H9 (cell line): ENCODE measurements at regions not wholly inside any gene's neighbourhood (a gene's known extent, or its start where the extent isn't known, plus 50 kb on each side); places are given as distances from the start of the nearest gene placed in this dataset.

ENCODE experiments used
- DNase-seq: peaks from one replicate; pipeline ENCODE4 v3.0.0-alpha.2; 2017
- H2AFZ ChIP-seq: one replicate; pipeline ENCODE4 v1.6.1; 2013; ENCODE audit warnings: mild to moderate bottlenecking, low read length, control low read depth, moderate library complexity
- H2AK5ac ChIP-seq: 2 replicates; pipeline ENCODE4 v1.6.1; 2013; ENCODE audit warnings: low read length, control low read depth, mixed read lengths; ENCODE audit not compliant: insufficient read length
- H2BK120ac ChIP-seq: one replicate; pipeline ENCODE4 v1.6.1; 2013; ENCODE audit warnings: low read depth, mild to moderate bottlenecking, low read length, control low read depth, inconsistent platforms; ENCODE audit not compliant: poor library complexity, severe bottlenecking
- H2BK12ac ChIP-seq: 2 replicates; pipeline ENCODE4 v1.6.1; 2013; ENCODE audit warnings: low read length, control low read depth, mixed read lengths, low read depth; ENCODE audit not compliant: insufficient read length
- H2BK15ac ChIP-seq: 2 replicates; pipeline ENCODE4 v1.6.1; 2013; ENCODE audit warnings: low read depth, low read length, control low read depth
- H2BK20ac ChIP-seq: one replicate; pipeline ENCODE4 v1.6.1; 2013; ENCODE audit warnings: low read depth, mild to moderate bottlenecking, low read length, control low read depth, inconsistent platforms; ENCODE audit not compliant: poor library complexity, severe bottlenecking
- H2BK5ac ChIP-seq: 2 replicates; pipeline ENCODE4 v1.6.1; 2013; ENCODE audit warnings: low read length, control low read depth, mixed read lengths; ENCODE audit not compliant: insufficient read length
- H3K14ac ChIP-seq: 2 replicates; pipeline ENCODE4 v1.6.1; 2013; ENCODE audit warnings: low read length, control low read depth; ENCODE audit not compliant: insufficient read depth
- H3K18ac ChIP-seq: 2 replicates; pipeline ENCODE4 v1.6.1; 2013; ENCODE audit warnings: low read depth, mild to moderate bottlenecking, mixed read lengths, low read length, control low read depth; ENCODE audit not compliant: insufficient read length
- H3K23ac ChIP-seq: 2 replicates; pipeline ENCODE4 v1.6.1; 2013; ENCODE audit warnings: low read length, control low read depth, mixed read lengths, low read depth; ENCODE audit not compliant: insufficient read length
- H3K23me2 ChIP-seq: 2 replicates; pipeline ENCODE4 v1.6.1; 2013; ENCODE audit warnings: low read depth, mild to moderate bottlenecking, mixed read lengths, low read length, control low read depth; ENCODE audit not compliant: insufficient read length, poor library complexity, severe bottlenecking
- H3K27ac ChIP-seq: 2 replicates; pipeline ENCODE4 v1.5.1; 2013; ENCODE audit warnings: low read length, control low read depth, mixed read lengths, low read depth; ENCODE audit not compliant: insufficient read length
- H3K27me3 ChIP-seq: 2 replicates; pipeline ENCODE4 v1.6.1; 2013; ENCODE audit warnings: low read length, control low read depth, inconsistent platforms; ENCODE audit not compliant: insufficient read depth
- H3K4ac ChIP-seq: 2 replicates; pipeline ENCODE4 v1.6.1; 2013; ENCODE audit warnings: low read depth, mild to moderate bottlenecking, control low read depth, inconsistent platforms, low read length, moderate library complexity
- H3K4me1 ChIP-seq: 2 replicates; pipeline ENCODE4 v1.6.1; 2013; ENCODE audit warnings: low read length, control low read depth, inconsistent platforms; ENCODE audit not compliant: insufficient read depth
- H3K4me2 ChIP-seq: 2 replicates; pipeline ENCODE4 v1.6.1; 2013; ENCODE audit warnings: low read length, control low read depth, mixed read lengths; ENCODE audit not compliant: insufficient read length, insufficient read depth
- H3K56ac ChIP-seq: 2 replicates; pipeline ENCODE4 v1.6.1; 2013; ENCODE audit warnings: low read depth, mild to moderate bottlenecking, mixed read lengths, low read length, control low read depth; ENCODE audit not compliant: insufficient read length
- H3K79me1 ChIP-seq: 2 replicates; pipeline ENCODE4 v1.6.1; 2013; ENCODE audit warnings: low read depth, mild to moderate bottlenecking, moderate library complexity, low read length, control low read depth, inconsistent platforms; ENCODE audit not compliant: insufficient read depth, poor library complexity, severe bottlenecking
- H3K79me2 ChIP-seq: 2 replicates; pipeline ENCODE4 v1.6.1; 2013; ENCODE audit warnings: low read length, control low read depth, inconsistent platforms; ENCODE audit not compliant: insufficient read depth
- H3K9ac ChIP-seq: 2 replicates; pipeline ENCODE4 v1.6.1; 2013; ENCODE audit warnings: low read length, control low read depth, mixed read lengths; ENCODE audit not compliant: insufficient read length; ENCODE audit errors: extremely low read depth
- H3K9me3 ChIP-seq: one replicate; pipeline ENCODE4 v1.6.1; 2013; ENCODE audit warnings: low read depth, low read length, inconsistent platforms; ENCODE audit not compliant: control insufficient read depth
- H3T11ph ChIP-seq: one replicate; pipeline ENCODE4 v1.6.1; 2013; ENCODE audit warnings: mild to moderate bottlenecking, low read length, control low read depth, inconsistent platforms
- H4K20me1 ChIP-seq: one replicate; pipeline ENCODE4 v1.6.1; 2013; ENCODE audit not compliant: control insufficient read depth, insufficient read length, insufficient read depth
- H4K5ac ChIP-seq: 2 replicates; pipeline ENCODE4 v1.6.1; 2013; ENCODE audit warnings: low read depth, mild to moderate bottlenecking, mixed read lengths, low read length, control low read depth; ENCODE audit not compliant: insufficient read length
- H4K8ac ChIP-seq: replicated peaks from 2 replicates; pipeline ENCODE4 v1.6.1; 2013; ENCODE audit warnings: low read length, control low read depth, mixed read lengths, low read depth; ENCODE audit not compliant: insufficient read length
- H4K91ac ChIP-seq: 2 replicates; pipeline ENCODE4 v1.6.1; 2013; ENCODE audit warnings: low read depth, mild to moderate bottlenecking, moderate library complexity, mixed read lengths, low read length, control low read depth; ENCODE audit not compliant: insufficient read length
- H3K27ac Mint-ChIP-seq, 3 experiments: 2 replicates in 2 of 3; 3 replicates in 1 of 3; pipeline ENCODE4 v1.8.0; 2020 to 2021; ENCODE audit warnings: mixed read lengths in 3 of 3, mild to moderate bottlenecking in 1 of 3, moderate library complexity in 1 of 3
- H3K27me3 Mint-ChIP-seq: 2 replicates; pipeline ENCODE4 v1.8.0; 2021; ENCODE audit warnings: low read depth, mild to moderate bottlenecking, moderate library complexity, mixed read lengths
- H3K36me3 Mint-ChIP-seq, 3 experiments: 2 replicates in 2 of 3; 3 replicates in 1 of 3; pipeline ENCODE4 v1.8.0; 2020 to 2021; ENCODE audit warnings: low read depth in 3 of 3, mixed read lengths in 3 of 3; ENCODE audit not compliant: insufficient read depth in 1 of 3
- H3K4me1 Mint-ChIP-seq, 2 experiments: 2 replicates each; pipeline ENCODE4 v1.8.0; 2020; ENCODE audit warnings: mixed read lengths in 2 of 2
- H3K4me3 Mint-ChIP-seq, 2 experiments: 2 replicates in 1 of 2; 3 replicates in 1 of 2; pipeline ENCODE4 v1.8.0; 2020 to 2021; ENCODE audit warnings: mild to moderate bottlenecking in 2 of 2, mixed read lengths in 2 of 2, moderate library complexity in 1 of 2
- H3K9me3 Mint-ChIP-seq, 2 experiments: 2 replicates in 1 of 2; 3 replicates in 1 of 2; pipeline ENCODE4 v1.8.0; 2020; ENCODE audit warnings: mild to moderate bottlenecking in 2 of 2, mixed read lengths in 2 of 2, moderate library complexity in 1 of 2
- WGBS: extraction: QIAGEN DNeasy Blood & Tissue Kit; methylation state at CpG from one replicate; pipeline ENCODE4 v1.1.7; 2013; ENCODE audit warnings: missing lambda C conversion rate, low lambda C conversion rate, mixed read lengths; ENCODE audit not compliant: insufficient read length; ENCODE audit errors: extremely low coverage; 5-methylcytosine and 5-hydroxymethylcytosine counted together
- TF ChIP-seq, protein P1 (sequence below): fragments of 200-600 bp; sonication (generic); conservative IDR thresholded peaks from 3 replicates; pipeline ENCODE4 v1.8.0; 2021; ENCODE audit warnings: antibody characterized with exemption, mild to moderate bottlenecking

GRCh38 chr4:110869114-110869513 is 246.2 kb upstream of the PITX2 start:
- Histone ChIP-seq H3T11ph (no peak overlapping the region), H3K18ac (no peak overlapping the region), H2BK12ac (no peak overlapping the region), H3K79me2 (no peaks in the 10 kb centered on the region), H2BK120ac (no peak overlapping the region), H3K23ac (no peak overlapping the region), H3K9me3 (no peaks in the 10 kb centered on the region), H4K91ac (no peak overlapping the region), H2BK15ac (no peak overlapping the region), H3K23me2 (no peaks in the 10 kb centered on the region), H3K4me2 (no peak overlapping the region), H2BK20ac (no peak overlapping the region), H3K56ac (no peak overlapping the region), H3K9ac (no peak overlapping the region), H2AFZ (no peak overlapping the region), H3K27me3 (no peaks in the 10 kb centered on the region), H3K4ac (no peak overlapping the region), H3K14ac (no peak overlapping the region), H4K8ac (no peak overlapping the region), H2BK5ac (no peak overlapping the region), H4K20me1 (no peaks in the 10 kb centered on the region), H3K79me1 (no peaks in the 10 kb centered on the region), H3K27ac (no peak overlapping the region), H2AK5ac (no peak overlapping the region), H3K4me1 (no peaks in the 10 kb centered on the region), H4K5ac (no peak overlapping the region)
- no peaks in the 10 kb centered on the region for H3K9me3 Mint-ChIP-seq
- no CpG with 5 or more reads among the region's 2 CpGs for WGBS
- H3K36me3 Mint-ChIP-seq = no peaks in the 10 kb centered on the region
- TF ChIP-seq, protein P1, sequence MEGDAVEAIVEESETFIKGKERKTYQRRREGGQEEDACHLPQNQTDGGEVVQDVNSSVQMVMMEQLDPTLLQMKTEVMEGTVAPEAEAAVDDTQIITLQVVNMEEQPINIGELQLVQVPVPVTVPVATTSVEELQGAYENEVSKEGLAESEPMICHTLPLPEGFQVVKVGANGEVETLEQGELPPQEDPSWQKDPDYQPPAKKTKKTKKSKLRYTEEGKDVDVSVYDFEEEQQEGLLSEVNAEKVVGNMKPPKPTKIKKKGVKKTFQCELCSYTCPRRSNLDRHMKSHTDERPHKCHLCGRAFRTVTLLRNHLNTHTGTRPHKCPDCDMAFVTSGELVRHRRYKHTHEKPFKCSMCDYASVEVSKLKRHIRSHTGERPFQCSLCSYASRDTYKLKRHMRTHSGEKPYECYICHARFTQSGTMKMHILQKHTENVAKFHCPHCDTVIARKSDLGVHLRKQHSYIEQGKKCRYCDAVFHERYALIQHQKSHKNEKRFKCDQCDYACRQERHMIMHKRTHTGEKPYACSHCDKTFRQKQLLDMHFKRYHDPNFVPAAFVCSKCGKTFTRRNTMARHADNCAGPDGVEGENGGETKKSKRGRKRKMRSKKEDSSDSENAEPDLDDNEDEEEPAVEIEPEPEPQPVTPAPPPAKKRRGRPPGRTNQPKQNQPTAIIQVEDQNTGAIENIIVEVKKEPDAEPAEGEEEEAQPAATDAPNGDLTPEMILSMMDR = no peak
- no peaks in the 10 kb centered on the region for H3K4me1 Mint-ChIP-seq
- no peak overlapping the region for H3K4me3 Mint-ChIP-seq
- no peak overlapping the region for H3K27ac Mint-ChIP-seq
- H3K27me3 Mint-ChIP-seq = no peaks in the 10 kb centered on the region
- DNase-seq = no peak
